ENCODE measurements at regions not wholly inside any gene's neighbourhood (a gene's known extent, or its start where the extent isn't known, plus 50 kb on each side); places are given as distances from the start of the nearest gene placed in this dataset.
"Not testable (repeated sequence)": the region's sequence is repeated elsewhere in the genome, so short reads cannot be mapped to it uniquely, and the experiment has no call there.

- not testable (repeated sequence) for DNase-seq
Observed at GRCh38 chr16:29355339-29356059, 51.0 kb downstream of the NPIPB11 start.

- DNase-seq, result peak; percentile 9
Observed at GRCh38 chr16:29354449-29354848, 52.1 kb downstream of the NPIPB11 start.

- DNase-seq, result not testable (repeated sequence)
Observed at GRCh38 chr16:29352617-29352999, 53.9 kb downstream of the NPIPB11 start.

GRCh38 chr16:29351970-29352616 lies 54.4 kb downstream of the NPIPB11 start:
- not testable (repeated sequence) for DNase-seq

- not testable (repeated sequence) for DNase-seq
Observed at GRCh38 chr16:29351271-29351969, 55.1 kb downstream of the NPIPB11 start.

GRCh38 chr16:29349966-29350365 lies 56.5 kb downstream of the NPIPB11 start:
- DNase-seq, result peak; percentile 84

GRCh38 chr16:29348748-29349147 lies 57.8 kb downstream of the NPIPB11 start:
- not testable (repeated sequence) for DNase-seq

GRCh38 chr16:29348123-29348690 lies 58.3 kb downstream of the NPIPB11 start:
- not testable (repeated sequence) for DNase-seq

GRCh38 chr16:29346796-29347580 lies 59.5 kb downstream of the NPIPB11 start:
- DNase-seq, result not testable (repeated sequence)

- not testable (repeated sequence) for DNase-seq
Observed at GRCh38 chr16:29346203-29346602, 60.3 kb downstream of the NPIPB11 start.

GRCh38 chr16:29342937-29343336 lies 63.6 kb downstream of the NPIPB11 start:
- not testable (repeated sequence) for DNase-seq

- not testable (repeated sequence) for DNase-seq
Observed at GRCh38 chr16:29340779-29341438, 65.6 kb downstream of the NPIPB11 start.

- not testable (repeated sequence) for DNase-seq
Observed at GRCh38 chr16:29340235-29340634, 66.3 kb downstream of the NPIPB11 start.

- DNase-seq, result not testable (repeated sequence)
Observed at GRCh38 chr16:29338821-29339700, 67.5 kb downstream of the NPIPB11 start.

GRCh38 chr16:29337385-29337901 lies 69.1 kb downstream of the NPIPB11 start:
- not testable (repeated sequence) for DNase-seq

GRCh38 chr16:29335549-29335846 lies 71.0 kb downstream of the NPIPB11 start:
- DNase-seq, result not testable (repeated sequence)

GRCh38 chr16:29334776-29335548 lies 71.5 kb downstream of the NPIPB11 start:
- not testable (repeated sequence) for DNase-seq

GRCh38 chr16:29333492-29334097 lies 72.9 kb downstream of the NPIPB11 start:
- not testable (repeated sequence) for DNase-seq

GRCh38 chr16:29330623-29331022 lies 75.9 kb downstream of the NPIPB11 start:
- DNase-seq, result not testable (repeated sequence)
